Stimulated activated naive CD8-positive, alpha-beta T cell treated with anti-CD3 and anti-CD28 coated beads, Interleukin-15, amount 100 ng/mL, for 72 hours (primary cell): ENCODE measurements at regions not wholly inside any gene's neighbourhood (a gene's known extent, or its start where the extent isn't known, plus 50 kb on each side); places are given as distances from the start of the nearest gene placed in this dataset.
"Not testable (repeated sequence)": the region's sequence is repeated elsewhere in the genome, so short reads cannot be mapped to it uniquely, and the experiment has no call there.

Experiments used
- ATAC-seq: fragments of 150-1000 bp; cut with Tn5 transposase; 2 replicates; pipeline ENCODE4 v1.10.0; 2021; ENCODE audit warnings: mild to moderate bottlenecking, moderate library complexity
- DNase-seq, 2 donors: peaks; one replicate each; pipeline ENCODE4 v3.0.0; 2021 to 2022
- H3K27ac Mint-ChIP-seq, 2 donors: one replicate each; pipeline ENCODE4 v1.8.0; 2022; ENCODE audit warnings: mild to moderate bottlenecking in 2 of 2, mixed read lengths in 2 of 2, moderate library complexity in 2 of 2
- H3K27me3 Mint-ChIP-seq: one replicate; pipeline ENCODE4 v1.8.0; 2022; ENCODE audit warnings: mixed read lengths
- H3K4me1 Mint-ChIP-seq: one replicate; pipeline ENCODE4 v1.8.0; 2022; ENCODE audit warnings: mild to moderate bottlenecking, mixed read lengths
- H3K4me3 Mint-ChIP-seq, 2 donors: one replicate each; pipeline ENCODE4 v1.8.0; 2022; ENCODE audit warnings: mild to moderate bottlenecking in 2 of 2, mixed read lengths in 2 of 2, moderate library complexity in 1 of 2
- H3K9me3 Mint-ChIP-seq, 2 donors: one replicate each; pipeline ENCODE4 v1.8.0; 2022; ENCODE audit warnings: mixed read lengths in 2 of 2

GRCh38 chr5:123720955-123721354, 209.0 kb downstream of the CSNK1G3 start:
- Mint-ChIP-seq H3K4me1 (no peaks in the 10 kb centered on the region), H3K27ac (no peak overlapping the region), H3K4me3 (no peak overlapping the region), H3K9me3 (peaks cover 0 to 4% of the 10 kb centered on the region in 2 donors), H3K27me3 (no peaks in the 10 kb centered on the region)
- no peak for ATAC-seq
- DNase-seq, result no peak

GRCh38 chr5:123720339-123720738, 208.4 kb downstream of the CSNK1G3 start:
- no peak overlapping the region for H3K4me3 Mint-ChIP-seq
- H3K4me1 Mint-ChIP-seq, result no peaks in the 10 kb centered on the region
- H3K9me3 Mint-ChIP-seq, result no peaks in the 10 kb centered on the region
- H3K27ac Mint-ChIP-seq, result no peak overlapping the region
- no peaks in the 10 kb centered on the region for H3K27me3 Mint-ChIP-seq
- no peak for ATAC-seq
- DNase-seq, result no peak

GRCh38 chr5:123719004-123719403, 207.0 kb downstream of the CSNK1G3 start:
- Mint-ChIP-seq H3K27me3 (no peaks in the 10 kb centered on the region), H3K4me1 (no peaks in the 10 kb centered on the region), H3K9me3 (no peaks in the 10 kb centered on the region), H3K4me3 (no peak overlapping the region), H3K27ac (no peak overlapping the region)
- no peak for ATAC-seq
- DNase-seq, result no peak

GRCh38 chr5:123718238-123718637, 206.3 kb downstream of the CSNK1G3 start:
- Mint-ChIP-seq H3K4me3 (no peak overlapping the region), H3K27ac (no peak overlapping the region), H3K4me1 (no peaks in the 10 kb centered on the region), H3K27me3 (no peaks in the 10 kb centered on the region), H3K9me3 (peaks cover 0 to 5% of the 10 kb centered on the region in 2 donors)
- ATAC-seq, result no peak
- DNase-seq, result no peak

GRCh38 chr5:123717139-123717538, 205.2 kb downstream of the CSNK1G3 start:
- no peak for DNase-seq

GRCh38 chr5:123710031-123710430, 198.1 kb downstream of the CSNK1G3 start:
- no peak for ATAC-seq

More at GRCh38 chr5:123717139-123717538, 205.2 kb downstream of the CSNK1G3 start:
- Mint-ChIP-seq H3K4me3 (no peak overlapping the region), H3K9me3 (peaks cover 0 to 13% of the 10 kb centered on the region in 2 donors), H3K27me3 (no peaks in the 10 kb centered on the region), H3K27ac (no peak overlapping the region), H3K4me1 (no peaks in the 10 kb centered on the region)
- ATAC-seq, result no peak

GRCh38 chr5:123709422-123709821, 197.4 kb downstream of the CSNK1G3 start:
- DNase-seq (no peak), ATAC-seq (no peak)
- Mint-ChIP-seq H3K27ac (no peak overlapping the region), H3K27me3 (no peaks in the 10 kb centered on the region), H3K4me3 (no peak overlapping the region), H3K9me3 (peaks cover 0 to 25% of the 10 kb centered on the region in 2 donors), H3K4me1 (no peaks in the 10 kb centered on the region)

More at GRCh38 chr5:123710031-123710430, 198.1 kb downstream of the CSNK1G3 start:
- no peak for DNase-seq
- Mint-ChIP-seq H3K27ac (no peak overlapping the region), H3K9me3 (peaks cover 0 to 25% of the 10 kb centered on the region in 2 donors), H3K27me3 (no peaks in the 10 kb centered on the region), H3K4me3 (no peak overlapping the region), H3K4me1 (no peaks in the 10 kb centered on the region)

- H3K4me3 Mint-ChIP-seq, result no peak overlapping the region
- H3K27ac Mint-ChIP-seq, result no peak overlapping the region
- H3K9me3 Mint-ChIP-seq, result peaks cover 0 to 20% of the 10 kb centered on the region in 2 donors
- no peaks in the 10 kb centered on the region for H3K27me3 Mint-ChIP-seq
- DNase-seq, result no peak
- no peaks in the 10 kb centered on the region for H3K4me1 Mint-ChIP-seq
- ATAC-seq, result no peak
Measured at GRCh38 chr5:123708074-123708806, 196.3 kb downstream of the CSNK1G3 start.

GRCh38 chr5:123706531-123706930, 194.6 kb downstream of the CSNK1G3 start:
- ATAC-seq (no peak), DNase-seq (no peak)
- Mint-ChIP-seq H3K27me3 (no peaks in the 10 kb centered on the region), H3K9me3 (peaks cover 0 to 8% of the 10 kb centered on the region in 2 donors), H3K4me3 (no peak overlapping the region), H3K4me1 (no peaks in the 10 kb centered on the region), H3K27ac (no peak overlapping the region)

GRCh38 chr5:123705741-123706140, 193.8 kb downstream of the CSNK1G3 start:
- Mint-ChIP-seq H3K27ac (no peak overlapping the region), H3K9me3 (peaks cover 0 to 7% of the 10 kb centered on the region in 2 donors), H3K27me3 (no peaks in the 10 kb centered on the region), H3K4me3 (no peak overlapping the region), H3K4me1 (no peaks in the 10 kb centered on the region)
- no peak for DNase-seq
- no peak for ATAC-seq

- Mint-ChIP-seq H3K27me3 (no peaks in the 10 kb centered on the region), H3K4me3 (no peak overlapping the region), H3K9me3 (peaks cover 0 to 9% of the 10 kb centered on the region in 2 donors), H3K27ac (no peak overlapping the region), H3K4me1 (no peaks in the 10 kb centered on the region)
- DNase-seq (no peak), ATAC-seq (no peak)
Measured at GRCh38 chr5:123701511-123702200, 189.7 kb downstream of the CSNK1G3 start.

- H3K4me1 Mint-ChIP-seq, result no peaks in the 10 kb centered on the region
- H3K27me3 Mint-ChIP-seq, result no peaks in the 10 kb centered on the region
- peaks cover 0 to 9% of the 10 kb centered on the region in 2 donors for H3K9me3 Mint-ChIP-seq
- ATAC-seq, result no peak
- no peak overlapping the region for H3K27ac Mint-ChIP-seq
- DNase-seq, result no peak
- H3K4me3 Mint-ChIP-seq, result no peak overlapping the region
Measured at GRCh38 chr5:123700624-123701287, 188.8 kb downstream of the CSNK1G3 start.

GRCh38 chr5:123699571-123699970, 187.6 kb downstream of the CSNK1G3 start:
- H3K27ac Mint-ChIP-seq, result no peak overlapping the region
- no peaks in the 10 kb centered on the region for H3K27me3 Mint-ChIP-seq
- H3K9me3 Mint-ChIP-seq, result peaks cover 0 to 9% of the 10 kb centered on the region in 2 donors
- H3K4me1 Mint-ChIP-seq, result no peaks in the 10 kb centered on the region
- H3K4me3 Mint-ChIP-seq, result no peak overlapping the region
- no peak for ATAC-seq
- no peak for DNase-seq

GRCh38 chr5:123698937-123699336, 187.0 kb downstream of the CSNK1G3 start:
- H3K4me3 Mint-ChIP-seq, H3K4me1 Mint-ChIP-seq, H3K9me3 Mint-ChIP-seq, H3K27ac Mint-ChIP-seq, DNase-seq, H3K27me3 Mint-ChIP-seq, ATAC-seq: not testable (repeated sequence)

GRCh38 chr5:123696921-123697341, 185.0 kb downstream of the CSNK1G3 start:
- no peak overlapping the region for H3K27ac Mint-ChIP-seq
- H3K27me3 Mint-ChIP-seq, result no peaks in the 10 kb centered on the region
- no peaks in the 10 kb centered on the region for H3K4me1 Mint-ChIP-seq
- DNase-seq (no peak), ATAC-seq (no peak)
- H3K9me3 Mint-ChIP-seq, result peaks cover 0 to 9% of the 10 kb centered on the region in 2 donors
- H3K4me3 Mint-ChIP-seq, result no peak overlapping the region

GRCh38 chr5:123690821-123691220, 178.8 kb downstream of the CSNK1G3 start:
- Mint-ChIP-seq H3K4me3 (no peak overlapping the region), H3K9me3 (peaks cover 4% of the 10 kb centered on the region in 2 donors)
- no peak for DNase-seq

More at GRCh38 chr5:123690821-123691220, 178.8 kb downstream of the CSNK1G3 start:
- Mint-ChIP-seq H3K4me1 (no peaks in the 10 kb centered on the region), H3K27me3 (no peaks in the 10 kb centered on the region), H3K27ac (no peak overlapping the region)
- no peak for ATAC-seq
